OCI-LY3 (cell line): ENCODE measurements at regions not wholly inside any gene's neighbourhood (a gene's known extent, or its start where the extent isn't known, plus 50 kb on each side); places are given as distances from the start of the nearest gene placed in this dataset.

Source experiments
- EZH2phosphoT487 ChIP-seq: fragments of 200-600 bp; shearing (Covaris generic); IDR thresholded peaks from 2 replicates; pipeline ENCODE4 v1.6.1; 2018; ENCODE audit warnings: antibody characterized with exemption, mixed run types, low read depth
- TF ChIP-seq, protein P1 (sequence below): fragments of 200-600, 300-600 bp; sonication (generic); IDR thresholded peaks from 2 replicates; pipeline ENCODE4 v1.5.1; 2014; ENCODE audit warnings: antibody characterized with exemption, low read length, low read depth

DNA sequence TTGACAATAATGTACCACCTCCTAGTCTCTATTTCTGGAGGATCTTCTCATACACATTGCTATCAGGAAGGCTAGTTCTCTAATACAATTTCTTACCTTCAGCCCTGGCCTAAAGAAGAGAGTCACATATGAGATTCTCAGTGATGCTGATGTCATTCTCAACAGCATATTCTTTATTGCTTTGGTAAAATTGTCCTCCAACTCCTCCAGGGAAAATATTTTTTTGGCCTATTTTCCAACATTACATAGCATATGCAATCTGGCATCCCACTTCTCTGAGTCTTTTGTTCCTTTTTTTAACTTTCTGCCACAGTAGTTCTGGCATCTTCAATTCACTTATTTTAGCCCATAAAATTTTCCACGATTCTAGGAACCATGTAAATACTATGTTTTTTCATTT, 2363.1 kb downstream of the ARAP2 start:
- TF ChIP-seq, protein P1, sequence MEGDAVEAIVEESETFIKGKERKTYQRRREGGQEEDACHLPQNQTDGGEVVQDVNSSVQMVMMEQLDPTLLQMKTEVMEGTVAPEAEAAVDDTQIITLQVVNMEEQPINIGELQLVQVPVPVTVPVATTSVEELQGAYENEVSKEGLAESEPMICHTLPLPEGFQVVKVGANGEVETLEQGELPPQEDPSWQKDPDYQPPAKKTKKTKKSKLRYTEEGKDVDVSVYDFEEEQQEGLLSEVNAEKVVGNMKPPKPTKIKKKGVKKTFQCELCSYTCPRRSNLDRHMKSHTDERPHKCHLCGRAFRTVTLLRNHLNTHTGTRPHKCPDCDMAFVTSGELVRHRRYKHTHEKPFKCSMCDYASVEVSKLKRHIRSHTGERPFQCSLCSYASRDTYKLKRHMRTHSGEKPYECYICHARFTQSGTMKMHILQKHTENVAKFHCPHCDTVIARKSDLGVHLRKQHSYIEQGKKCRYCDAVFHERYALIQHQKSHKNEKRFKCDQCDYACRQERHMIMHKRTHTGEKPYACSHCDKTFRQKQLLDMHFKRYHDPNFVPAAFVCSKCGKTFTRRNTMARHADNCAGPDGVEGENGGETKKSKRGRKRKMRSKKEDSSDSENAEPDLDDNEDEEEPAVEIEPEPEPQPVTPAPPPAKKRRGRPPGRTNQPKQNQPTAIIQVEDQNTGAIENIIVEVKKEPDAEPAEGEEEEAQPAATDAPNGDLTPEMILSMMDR = no peak
- TF ChIP-seq EZH2phosphoT487 = no peak
